Esophagus muscularis mucosa (tissue), 4 donors: ENCODE measurements at regions not wholly inside any gene's neighbourhood (a gene's known extent, or its start where the extent isn't known, plus 50 kb on each side); places are given as distances from the start of the nearest gene placed in this dataset.

Experiments
- DNase-seq: peaks from one replicate; pipeline ENCODE4 v3.0.0-alpha.2; 2017; ENCODE audit errors: extremely low spot score
- H3K27ac ChIP-seq, 4 donors: fragments of 200-600 bp; sonication (generic); replicated peaks in 1 of 4; 1 replicate in 3 of 4; 2 replicates in 1 of 4; pipeline ENCODE4 v1.5.1; 2016 to 2019; ENCODE audit warnings: mild to moderate bottlenecking in 1 of 4
- H3K27me3 ChIP-seq, 4 donors: fragments of 200-600 bp; sonication (generic); one replicate each; pipeline versions ENCODE4 v1.5.1 to v1.6.0; 2016 to 2019
- H3K36me3 ChIP-seq, 4 donors: fragments of 200-600 bp; sonication (generic); one replicate each; pipeline ENCODE4 v1.5.1; 2016 to 2019
- H3K4me1 ChIP-seq, 4 donors: fragments of 200-600 bp; sonication (generic); one replicate each; pipeline ENCODE4 v1.5.1; 2016 to 2019
- H3K4me3 ChIP-seq, 4 donors: fragments of 200-600 bp; sonication (generic); 1 replicate in 2 of 4; 2 replicates in 2 of 4; pipeline ENCODE4 v1.5.1; 2016 to 2019; ENCODE audit warnings: mild to moderate bottlenecking in 4 of 4, moderate library complexity in 1 of 4
- H3K9me3 ChIP-seq, 4 donors: fragments of 200-600 bp; sonication (generic); 1 replicate in 3 of 4; 2 replicates in 1 of 4; pipeline ENCODE4 v1.5.1; 2016 to 2019
- CTCF ChIP-seq, 3 experiments: fragments of 200-600 bp in 2 of 3; fragments of 450-650 bp in 1 of 3; sonication (generic) in 2 of 3; IDR thresholded peaks; one replicate each; pipeline ENCODE4 v1.5.1; 2017 to 2019; ENCODE audit warnings: antibody characterized with exemption in 3 of 3, mild to moderate bottlenecking in 2 of 3, moderate library complexity in 1 of 3
- EP300 ChIP-seq: sonication (generic); formaldehyde crosslinking; IDR thresholded peaks from one replicate; pipeline ENCODE4 v1.6.1; 2017; ENCODE audit warnings: antibody characterized with exemption
- POLR2A ChIP-seq: fragments of 450-650 bp; IDR thresholded peaks from one replicate; pipeline ENCODE4 v1.6.1; 2017; ENCODE audit warnings: antibody characterized with exemption, moderate library complexity, mild to moderate bottlenecking, low read depth
- POLR2AphosphoS5 ChIP-seq, 2 donors: sonication (generic); formaldehyde crosslinking; IDR thresholded peaks; one replicate each; pipeline ENCODE4 v1.6.1; 2017; ENCODE audit warnings: antibody characterized with exemption in 2 of 2
- WGBS: methylation state at CpG from one replicate; pipeline ENCODE4 v1.1.5; 2018; 5-methylcytosine and 5-hydroxymethylcytosine counted together
- intact Hi-C: fragments of 100-400 bp; cut with DNase I; formaldehyde crosslinking; loops from one replicate; pipeline ENCODE4 v1.15.1; 2023

- no peak for TF ChIP-seq EP300
- TF ChIP-seq POLR2A: no peak
- TF ChIP-seq POLR2AphosphoS5 (IDR thresholded peaks at IDR 0.05): no peak
- no peak for TF ChIP-seq CTCF (IDR thresholded peaks at IDR 0.05)
- intact Hi-C loops: no loop called here
- Histone ChIP-seq H3K4me1 (no peaks in the 10 kb centered on the region), H3K9me3 (no peaks in the 10 kb centered on the region), H3K36me3 (no peaks in the 10 kb centered on the region), H3K27ac (no peak overlapping the region), H3K4me3 (no peak overlapping the region), H3K27me3 (no peaks in the 10 kb centered on the region)
- WGBS: 100% methylated on average over 2 of the region's 33 CpGs
- no peak for DNase-seq
Observed at GRCh38 chr18:71212222-71212621, 923.4 kb downstream of the SOCS6 start.

- intact Hi-C loops: no loop called here
- H3K36me3 ChIP-seq: no peaks in the 10 kb centered on the region
- DNase-seq: no peak
- TF ChIP-seq EP300 (no peak), POLR2AphosphoS5 (IDR thresholded peaks at IDR 0.05) (no peak), POLR2A (no peak), CTCF (IDR thresholded peaks at IDR 0.05) (no peak)
- 57% methylated on average over 2 of the region's 2 CpGs for WGBS
- no peaks in the 10 kb centered on the region for H3K9me3 ChIP-seq
- H3K27me3 ChIP-seq: no peaks in the 10 kb centered on the region
- no peaks in the 10 kb centered on the region for H3K4me1 ChIP-seq
- H3K27ac ChIP-seq: no peak overlapping the region
- no peak overlapping the region for H3K4me3 ChIP-seq
Observed at GRCh38 chr18:71209944-71210343, 921.1 kb downstream of the SOCS6 start.

GRCh38 chr18:71194438-71194837 lies 905.6 kb downstream of the SOCS6 start:
- H3K36me3 ChIP-seq: no peaks in the 10 kb centered on the region
- no peaks in the 10 kb centered on the region for H3K27me3 ChIP-seq
- no peak overlapping the region for H3K27ac ChIP-seq
- DNase-seq: no peak
- H3K4me1 ChIP-seq: no peaks in the 10 kb centered on the region
- intact Hi-C loops: no loop called here
- WGBS: 38% methylated on average over 1 of the region's 1 CpG
- H3K9me3 ChIP-seq: no peaks in the 10 kb centered on the region
- no peak overlapping the region for H3K4me3 ChIP-seq
- TF ChIP-seq POLR2AphosphoS5 (IDR thresholded peaks at IDR 0.05) (no peak), EP300 (no peak), CTCF (IDR thresholded peaks at IDR 0.05) (no peak), POLR2A (no peak)

GRCh38 chr18:71189581-71189980 lies 900.7 kb downstream of the SOCS6 start:
- no peak for DNase-seq
- TF ChIP-seq POLR2A: no peak
- TF ChIP-seq CTCF (IDR thresholded peaks at IDR 0.05): no peak
- TF ChIP-seq EP300: no peak
- no peak for TF ChIP-seq POLR2AphosphoS5 (IDR thresholded peaks at IDR 0.05)
- Histone ChIP-seq H3K4me1 (no peaks in the 10 kb centered on the region), H3K9me3 (no peaks in the 10 kb centered on the region), H3K27me3 (no peaks in the 10 kb centered on the region), H3K4me3 (no peak overlapping the region), H3K27ac (no peak overlapping the region), H3K36me3 (no peaks in the 10 kb centered on the region)
- intact Hi-C loops: no loop called here
- whole genome bisulfite sequencing: 88% methylated on average over 3 of the region's 3 CpGs

GRCh38 chr18:71168557-71169145 lies 879.8 kb downstream of the SOCS6 start:
- TF ChIP-seq POLR2AphosphoS5 (IDR thresholded peaks at IDR 0.05) (no peak), POLR2A (no peak), CTCF (IDR thresholded peaks at IDR 0.05) (no peak), EP300 (no peak)
- 40% methylated on average over 4 of the region's 4 CpGs for WGBS
- intact Hi-C loops: no loop called here
- H3K9me3 ChIP-seq: no peaks in the 10 kb centered on the region
- H3K27ac ChIP-seq: no peak overlapping the region
- no peak overlapping the region for H3K4me3 ChIP-seq
- H3K4me1 ChIP-seq: no peaks in the 10 kb centered on the region
- no peaks in the 10 kb centered on the region for H3K27me3 ChIP-seq
- H3K36me3 ChIP-seq: no peaks in the 10 kb centered on the region
- no peak for DNase-seq
